Ammon's horn (tissue), 1 donor: ENCODE measurements at regions not wholly inside any gene's neighbourhood (a gene's known extent, or its start where the extent isn't known, plus 50 kb on each side); places are given as distances from the start of the nearest gene placed in this dataset.

ENCODE experiments used
- DNase-seq: peaks from one replicate; pipeline ENCODE4 v3.0.0-alpha.2; 2016; ENCODE audit warnings: low spot score

GRCh38 chr14:94682736-94683135 lies 70.5 kb downstream of the SERPINA3 start:
- DNase-seq = no peak

- DNase-seq = no peak
Measured at GRCh38 chr14:94682061-94682516, 69.9 kb downstream of the SERPINA3 start.

- DNase-seq = no peak
Measured at GRCh38 chr14:94681300-94682060, 69.3 kb downstream of the SERPINA3 start.

- DNase-seq = no peak
Measured at GRCh38 chr14:94680862-94681288, 68.7 kb downstream of the SERPINA3 start.

- DNase-seq = no peak
Measured at GRCh38 chr14:94679937-94680861, 68.0 kb downstream of the SERPINA3 start.

- DNase-seq = no peak
Measured at GRCh38 chr14:94679106-94679810, 67.1 kb downstream of the SERPINA3 start.

GRCh38 chr14:94677747-94678146 lies 65.6 kb downstream of the SERPINA3 start:
- DNase-seq = no peak

GRCh38 chr14:94677213-94677612 lies 65.0 kb downstream of the SERPINA3 start:
- no peak for DNase-seq

GRCh38 chr14:94676495-94677185 lies 64.4 kb downstream of the SERPINA3 start:
- no peak for DNase-seq

- DNase-seq = no peak
Measured at GRCh38 chr14:94675036-94675435, 62.8 kb downstream of the SERPINA3 start.

- no peak for DNase-seq
Measured at GRCh38 chr14:94673781-94674231, 61.6 kb downstream of the SERPINA3 start.
